Left lung (tissue), 4 donors: ENCODE measurements at regions not wholly inside any gene's neighbourhood (a gene's known extent, or its start where the extent isn't known, plus 50 kb on each side); places are given as distances from the start of the nearest gene placed in this dataset.

Source experiments
- ATAC-seq: fragments of 200-7000 bp; cut with Tn5 transposase; one replicate; pipeline ENCODE4 v1.9.1; 2020; ENCODE audit warnings: moderate library complexity
- DNase-seq, 4 donors: peaks; one replicate each; pipeline ENCODE4 v3.0.0-alpha.2; 2013 to 2020
- H3K27ac ChIP-seq, 2 donors: fragments of 200-600 bp; sonication (generic) in 1 of 2; one replicate each; pipeline versions ENCODE4 v1.5.0 to v1.8.0; 2020 to 2021
- H3K27me3 ChIP-seq, 2 donors: fragments of 200-600 bp; sonication (generic) in 1 of 2; one replicate each; pipeline versions ENCODE4 v1.5.0 to v1.8.0; 2020 to 2021
- H3K36me3 ChIP-seq, 2 donors: fragments of 200-600 bp; sonication (generic) in 1 of 2; one replicate each; pipeline versions ENCODE4 v1.5.0 to v1.8.0; 2020 to 2021
- H3K4me1 ChIP-seq, 2 donors: fragments of 200-600 bp; one replicate each; pipeline ENCODE4 v1.8.0; 2021
- H3K4me3 ChIP-seq, 2 donors: fragments of 200-600 bp; sonication (generic) in 1 of 2; one replicate each; pipeline versions ENCODE4 v1.5.0 to v1.8.0; 2020 to 2021; ENCODE audit warnings: mild to moderate bottlenecking in 1 of 2
- H3K9me3 ChIP-seq, 2 donors: fragments of 200-600 bp; sonication (generic) in 1 of 2; one replicate each; pipeline versions ENCODE4 v1.5.0 to v1.8.0; 2020 to 2021
- intact Hi-C, 2 donors: fragments of 100-400 bp; cut with DNase I; formaldehyde crosslinking; loops; one replicate each; pipeline versions ENCODE4 v1.11.2 to v1.14.2; 2022
- TF ChIP-seq, protein P1 (sequence below), 2 donors: fragments of 200-600 bp; sonication (generic) in 1 of 2; IDR thresholded peaks; one replicate each; pipeline versions ENCODE4 v1.5.0 to v1.8.0; 2021; ENCODE audit warnings: antibody characterized with exemption in 2 of 2
- donor health status: DM: no; HTN: yes; CAD: no.
- donor health status: DM: no; HTN: no; CAD: no.

DNA sequence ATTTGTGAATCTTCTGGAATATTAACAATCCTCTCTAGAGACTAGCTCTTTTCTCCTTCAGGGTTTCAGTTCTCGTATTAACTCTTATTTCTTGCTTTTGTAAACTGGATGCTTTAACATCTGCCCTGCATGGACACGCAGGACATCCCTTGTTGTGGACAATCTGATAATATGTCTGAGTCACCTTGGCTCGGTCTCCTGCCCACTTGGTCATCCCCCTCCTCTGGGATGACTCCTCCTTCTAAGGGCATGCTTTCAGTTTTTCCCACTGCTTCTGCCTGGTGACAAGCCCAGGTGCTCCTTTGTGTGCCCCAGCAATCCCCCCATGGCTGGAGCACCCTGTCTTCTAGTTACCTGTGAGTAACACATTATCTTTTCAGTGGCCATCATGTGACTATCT, 460.5 kb downstream of the DSC3 start:
- no peak for ATAC-seq
- Histone ChIP-seq H3K36me3 (no peaks in the 10 kb centered on the region), H3K27me3 (no peaks in the 10 kb centered on the region), H3K27ac (no peak overlapping the region), H3K4me1 (no peaks in the 10 kb centered on the region), H3K9me3 (no peaks in the 10 kb centered on the region), H3K4me3 (no peak overlapping the region)
- DNase-seq: no peak
- TF ChIP-seq, protein P1, sequence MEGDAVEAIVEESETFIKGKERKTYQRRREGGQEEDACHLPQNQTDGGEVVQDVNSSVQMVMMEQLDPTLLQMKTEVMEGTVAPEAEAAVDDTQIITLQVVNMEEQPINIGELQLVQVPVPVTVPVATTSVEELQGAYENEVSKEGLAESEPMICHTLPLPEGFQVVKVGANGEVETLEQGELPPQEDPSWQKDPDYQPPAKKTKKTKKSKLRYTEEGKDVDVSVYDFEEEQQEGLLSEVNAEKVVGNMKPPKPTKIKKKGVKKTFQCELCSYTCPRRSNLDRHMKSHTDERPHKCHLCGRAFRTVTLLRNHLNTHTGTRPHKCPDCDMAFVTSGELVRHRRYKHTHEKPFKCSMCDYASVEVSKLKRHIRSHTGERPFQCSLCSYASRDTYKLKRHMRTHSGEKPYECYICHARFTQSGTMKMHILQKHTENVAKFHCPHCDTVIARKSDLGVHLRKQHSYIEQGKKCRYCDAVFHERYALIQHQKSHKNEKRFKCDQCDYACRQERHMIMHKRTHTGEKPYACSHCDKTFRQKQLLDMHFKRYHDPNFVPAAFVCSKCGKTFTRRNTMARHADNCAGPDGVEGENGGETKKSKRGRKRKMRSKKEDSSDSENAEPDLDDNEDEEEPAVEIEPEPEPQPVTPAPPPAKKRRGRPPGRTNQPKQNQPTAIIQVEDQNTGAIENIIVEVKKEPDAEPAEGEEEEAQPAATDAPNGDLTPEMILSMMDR (IDR thresholded peaks at IDR 0.05): no peak
- intact Hi-C loops: no loop called here

GRCh38 chr18:30578707-30579106, 463.8 kb downstream of the DSC3 start:
- no peaks in the 10 kb centered on the region for H3K9me3 ChIP-seq
- no peak overlapping the region for H3K4me3 ChIP-seq
- TF ChIP-seq, protein P1 (IDR thresholded peaks at IDR 0.05): no peak
- H3K27me3 ChIP-seq: no peaks in the 10 kb centered on the region
- no peak for ATAC-seq
- intact Hi-C loops: no loop called here
- no peak for DNase-seq
- H3K36me3 ChIP-seq: no peaks in the 10 kb centered on the region
- no peak overlapping the region for H3K27ac ChIP-seq
- H3K4me1 ChIP-seq: no peaks in the 10 kb centered on the region

DNA sequence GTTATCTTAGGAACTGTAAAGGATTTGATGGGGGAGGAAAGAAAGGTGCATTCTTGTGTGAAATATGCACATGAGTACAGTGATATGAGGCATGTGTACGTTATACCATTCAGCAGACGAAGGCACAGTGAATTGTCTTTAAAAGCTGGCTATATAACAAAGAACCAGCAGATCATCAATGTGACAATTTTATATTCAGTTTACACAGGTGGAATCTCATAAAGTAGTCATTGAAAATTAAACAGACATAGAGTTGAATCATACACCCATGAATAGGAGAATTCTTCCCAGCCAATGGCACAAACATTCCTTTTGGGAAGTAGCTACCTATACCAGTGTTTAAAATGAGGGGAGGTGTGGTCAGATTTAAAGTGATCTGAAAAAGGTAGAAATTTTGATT, 470.3 kb downstream of the DSC3 start:
- intact Hi-C loops: no loop called here
- Histone ChIP-seq H3K27ac (no peak overlapping the region), H3K4me1 (no peaks in the 10 kb centered on the region), H3K36me3 (no peaks in the 10 kb centered on the region), H3K27me3 (no peaks in the 10 kb centered on the region), H3K9me3 (no peaks in the 10 kb centered on the region), H3K4me3 (no peak overlapping the region)
- no peak for DNase-seq
- no peak for ATAC-seq
- TF ChIP-seq, protein P1 (IDR thresholded peaks at IDR 0.05): no peak

DNA sequence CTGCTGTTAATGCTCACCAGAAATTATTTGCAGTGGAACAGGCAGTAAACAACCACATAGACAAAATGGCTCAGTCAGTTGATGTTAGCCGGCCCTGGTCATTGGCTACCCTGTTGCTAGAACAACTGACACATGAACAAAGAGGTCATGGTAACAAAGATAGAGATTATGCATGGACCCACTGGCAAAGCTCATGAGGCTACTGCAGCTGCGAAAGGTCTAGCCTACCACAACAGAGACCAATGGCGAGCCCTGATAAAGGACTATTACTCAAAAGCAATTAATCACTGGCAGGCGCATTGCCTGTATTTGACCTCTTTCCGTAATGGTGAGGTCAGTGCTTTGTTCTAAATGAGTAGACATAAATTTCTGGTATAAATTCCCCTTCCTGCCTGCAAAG, 474.2 kb downstream of the DSC3 start:
- ATAC-seq: no peak
- Histone ChIP-seq H3K27me3 (no peaks in the 10 kb centered on the region), H3K4me3 (no peak overlapping the region), H3K4me1 (no peaks in the 10 kb centered on the region), H3K27ac (no peak overlapping the region), H3K36me3 (no peaks in the 10 kb centered on the region), H3K9me3 (no peaks in the 10 kb centered on the region)
- intact Hi-C loops: no loop called here
- no peak for DNase-seq
- TF ChIP-seq, protein P1 (IDR thresholded peaks at IDR 0.05): no peak

DNA sequence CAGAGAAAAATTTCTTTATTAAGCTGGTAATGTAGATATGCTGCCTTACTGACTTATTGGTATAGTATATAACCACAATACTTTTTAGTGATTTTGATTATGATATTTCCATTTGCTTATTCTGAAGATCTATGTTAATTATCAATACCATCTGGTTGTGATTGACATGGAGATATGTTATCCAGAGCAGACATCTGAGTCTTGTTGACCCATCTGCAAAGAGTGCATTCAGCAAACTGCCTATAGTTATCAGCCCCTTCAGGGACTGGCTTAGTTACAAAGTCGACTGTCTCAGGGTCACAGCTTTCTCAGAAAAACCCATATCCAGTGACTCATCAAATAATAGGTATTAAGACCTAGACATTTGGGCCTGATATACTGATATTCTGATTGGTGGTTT, 475.7 kb downstream of the DSC3 start:
- Histone ChIP-seq H3K27ac (no peak overlapping the region), H3K4me1 (no peaks in the 10 kb centered on the region), H3K9me3 (no peaks in the 10 kb centered on the region), H3K27me3 (no peaks in the 10 kb centered on the region), H3K36me3 (no peaks in the 10 kb centered on the region), H3K4me3 (no peak overlapping the region)
- intact Hi-C loops: no loop called here
- TF ChIP-seq, protein P1 (IDR thresholded peaks at IDR 0.05): no peak
- ATAC-seq: no peak
- no peak for DNase-seq
